ENCODE measurements at regions not wholly inside any gene's neighbourhood (a gene's known extent, or its start where the extent isn't known, plus 50 kb on each side); places are given as distances from the start of the nearest gene placed in this dataset.

- Mint-ChIP-seq H3K4me1 (ENCODE audit: low read depth) (peaks cover 39% of the 10 kb centered on the region), H3K27ac (no peak overlapping the region), H3K4me3 (no peak overlapping the region), H3K9me3 (no peaks in the 10 kb centered on the region), H3K36me3 (ENCODE audit: low read depth) (no peaks in the 10 kb centered on the region), H3K27me3 (ENCODE audit: low read depth) (no peaks in the 10 kb centered on the region)
- CTCF ChIA-PET = interaction anchor here (1.0 kb wide), 1 partner anchor 196 kb away, joined by 3 read pairs; no protein-coding TSS in a partner anchor
- intact Hi-C loops (cut with micrococcal nuclease) = no loop called here
- no peak for DNase-seq
Observed at GRCh38 chr12:92206011-92206410, 60.4 kb upstream of the BTG1 start.

GRCh38 chr12:92199819-92200576 lies 54.4 kb upstream of the BTG1 start:
- intact Hi-C loops (cut with micrococcal nuclease) = no loop called here
- CTCF ChIA-PET = no interaction called here
- H3K27ac Mint-ChIP-seq = no peak overlapping the region

GRCh38 chr12:92197815-92198214 lies 52.2 kb upstream of the BTG1 start:
- CTCF ChIA-PET = interaction anchor here (0.6 to 1.2 kb wide), 2 partner anchors 11 to 54 kb away, joined by 3 to 5 read pairs; no protein-coding TSS in a partner anchor
- Mint-ChIP-seq H3K4me3 (no peak overlapping the region), H3K9me3 (no peaks in the 10 kb centered on the region), H3K27ac (no peak overlapping the region), H3K27me3 (ENCODE audit: low read depth) (no peaks in the 10 kb centered on the region), H3K4me1 (ENCODE audit: low read depth) (peaks cover 7% of the 10 kb centered on the region), H3K36me3 (ENCODE audit: low read depth) (no peaks in the 10 kb centered on the region)
- intact Hi-C loops (cut with micrococcal nuclease) = no loop called here
- DNase-seq = no peak

More at GRCh38 chr12:92199819-92200576, 54.4 kb upstream of the BTG1 start:
- Mint-ChIP-seq H3K27me3 (ENCODE audit: low read depth) (no peaks in the 10 kb centered on the region), H3K36me3 (ENCODE audit: low read depth) (no peaks in the 10 kb centered on the region), H3K4me1 (ENCODE audit: low read depth) (peaks cover 5% of the 10 kb centered on the region), H3K4me3 (no peak overlapping the region), H3K9me3 (no peaks in the 10 kb centered on the region)
- DNase-seq = no peak

DNA sequence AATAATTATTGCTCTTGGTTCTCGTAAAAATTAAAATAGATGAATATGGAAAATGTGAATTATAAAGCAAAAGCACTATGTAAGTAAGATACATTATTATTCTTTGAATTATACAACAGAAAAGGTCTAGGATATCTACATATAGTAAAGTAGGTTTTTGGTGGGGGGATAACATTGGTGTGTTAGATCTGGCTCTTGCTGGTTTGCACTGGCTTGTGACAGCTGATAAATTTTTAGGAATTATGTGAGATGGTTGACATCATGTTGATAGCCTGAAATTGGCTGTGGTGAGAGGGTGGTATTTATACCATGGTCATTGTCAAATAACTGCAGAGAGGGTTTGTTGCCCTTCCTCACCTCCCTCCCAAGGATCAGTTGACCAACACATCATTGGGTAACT lies 50.7 kb upstream of the BTG1 start:
- H3K27ac Mint-ChIP-seq = no peak overlapping the region
- peaks cover 13% of the 10 kb centered on the region for H3K4me1 Mint-ChIP-seq (ENCODE audit: low read depth)
- DNase-seq = no peak
- no peak overlapping the region for H3K4me3 Mint-ChIP-seq
- H3K27me3 Mint-ChIP-seq (ENCODE audit: low read depth) = no peaks in the 10 kb centered on the region
- CTCF ChIA-PET = interaction anchor here (0.5 kb wide), 1 partner anchor 168 kb away, joined by 5 read pairs; no protein-coding TSS in a partner anchor
- intact Hi-C loops (cut with micrococcal nuclease) = no loop called here
- H3K36me3 Mint-ChIP-seq (ENCODE audit: low read depth) = no peaks in the 10 kb centered on the region
- H3K9me3 Mint-ChIP-seq = no peaks in the 10 kb centered on the region

All from activated naive CD4-positive, alpha-beta T cell treated with anti-CD3 and anti-CD28 coated beads for 36 hours (primary cell).